ENCODE measurements at regions not wholly inside any gene's neighbourhood (a gene's known extent, or its start where the extent isn't known, plus 50 kb on each side); places are given as distances from the start of the nearest gene placed in this dataset.

DNA sequence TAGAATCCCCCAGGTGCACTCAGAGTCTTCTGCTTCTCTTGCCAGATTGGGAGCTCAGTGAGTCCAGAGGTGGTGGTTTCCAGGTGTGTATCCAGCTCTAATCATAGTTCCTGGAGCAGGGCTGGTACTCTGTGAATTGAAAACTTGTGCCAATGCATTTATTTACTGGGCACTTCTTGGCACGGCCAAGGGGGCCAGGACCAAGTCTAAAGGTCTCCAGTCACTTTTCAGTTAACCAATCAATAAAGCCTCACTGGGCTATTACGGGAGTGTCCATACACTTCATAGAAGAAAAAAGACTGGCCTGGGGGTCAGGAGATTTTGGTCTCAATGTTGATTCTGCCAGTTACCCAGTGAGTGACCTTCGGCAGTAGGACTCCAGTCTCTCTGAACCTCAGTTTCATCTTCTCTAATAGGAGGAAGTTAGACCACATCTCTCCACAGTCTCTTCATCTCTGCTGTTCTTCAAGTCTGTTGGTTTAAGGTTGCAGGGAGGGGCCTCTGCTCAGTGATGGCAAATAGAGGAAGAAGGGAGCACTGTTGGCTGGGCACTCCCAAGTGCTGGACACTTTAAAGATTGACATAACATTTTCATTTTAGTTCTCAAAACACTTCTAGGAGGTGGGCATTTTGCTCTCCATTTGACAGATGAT is 188.5 kb upstream of the E2F8 start:
- TF ChIP-seq GLIS3 (CRISPR knock-in tag; IDR thresholded peaks at IDR 0.05) (no peak), CSRNP3 (CRISPR knock-in tag; IDR thresholded peaks at IDR 0.05) (no peak), SNAI2 (CRISPR knock-in tag; IDR thresholded peaks at IDR 0.05) (no peak), ZNF565 (CRISPR knock-in tag; conservative IDR thresholded peaks at IDR 0.05; ENCODE audit: low read depth) (no peak), BACH2 (CRISPR knock-in tag; IDR thresholded peaks at IDR 0.05; ENCODE audit: borderline replicate concordance) (no peak), ARNTL (CRISPR knock-in tag; IDR thresholded peaks at IDR 0.05; ENCODE audit: borderline replicate concordance, low read depth) (no peak), TOX (CRISPR knock-in tag; IDR thresholded peaks at IDR 0.05; ENCODE audit: borderline replicate concordance) (no peak), TCF4 (CRISPR knock-in tag; IDR thresholded peaks at IDR 0.05; ENCODE audit: borderline replicate concordance) (no peak), OSR1 (CRISPR knock-in tag; IDR thresholded peaks at IDR 0.05) (no peak), ZNF70 (CRISPR knock-in tag; IDR thresholded peaks at IDR 0.05) (no peak)
- no peak for ATAC-seq

- TF ChIP-seq BACH2 (CRISPR knock-in tag; IDR thresholded peaks at IDR 0.05; ENCODE audit: borderline replicate concordance) (no peak), PPARA (CRISPR knock-in tag; IDR thresholded peaks at IDR 0.05; ENCODE audit: borderline replicate concordance) (no peak), TCF4 (CRISPR knock-in tag; IDR thresholded peaks at IDR 0.05; ENCODE audit: borderline replicate concordance) (no peak), SNAI2 (CRISPR knock-in tag; IDR thresholded peaks at IDR 0.05) (no peak), OSR1 (CRISPR knock-in tag; IDR thresholded peaks at IDR 0.05) (no peak), ZNF70 (CRISPR knock-in tag; IDR thresholded peaks at IDR 0.05) (no peak), ZNF8 (CRISPR knock-in tag; IDR thresholded peaks at IDR 0.05) (no peak), CSDC2 (CRISPR knock-in tag; IDR thresholded peaks at IDR 0.05) (no peak), ZC3H10 (CRISPR knock-in tag; IDR thresholded peaks at IDR 0.05) (no peak), RARB (CRISPR knock-in tag; IDR thresholded peaks at IDR 0.05) (no peak)
- ATAC-seq: no peak
Measured at GRCh38 chr11:19428206-19429002, 187.7 kb upstream of the E2F8 start.

DNA sequence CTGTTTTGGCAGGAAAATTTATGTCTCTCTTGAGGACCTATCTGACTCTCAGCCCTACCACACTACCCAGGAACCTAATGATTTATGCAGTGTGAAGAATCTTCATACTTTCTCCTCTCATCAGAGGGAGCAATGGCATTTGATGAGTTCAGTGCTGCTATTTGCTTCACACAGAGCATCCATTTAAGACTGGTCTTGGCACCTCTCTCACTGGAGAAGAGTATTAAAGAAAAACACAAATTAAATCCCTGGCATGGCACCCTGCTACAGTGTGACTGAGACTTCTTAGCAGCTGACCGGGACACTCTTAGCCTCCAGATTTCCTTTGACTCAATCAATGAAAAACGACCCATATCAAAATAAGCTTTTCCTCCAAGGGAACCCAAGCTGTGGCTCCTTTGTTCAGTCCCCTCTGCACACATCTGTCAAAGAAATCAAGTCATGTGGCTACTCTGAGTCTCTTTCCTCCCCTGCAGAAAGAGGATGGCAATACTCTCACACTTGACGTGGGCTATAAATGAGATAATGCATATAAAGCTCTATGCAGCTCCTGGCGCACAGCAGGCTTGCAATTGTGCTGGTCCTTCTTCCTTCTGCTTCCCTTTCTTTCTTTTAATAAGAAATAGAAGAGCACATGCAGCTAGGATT is 186.1 kb upstream of the E2F8 start:
- TF ChIP-seq, protein P1, sequence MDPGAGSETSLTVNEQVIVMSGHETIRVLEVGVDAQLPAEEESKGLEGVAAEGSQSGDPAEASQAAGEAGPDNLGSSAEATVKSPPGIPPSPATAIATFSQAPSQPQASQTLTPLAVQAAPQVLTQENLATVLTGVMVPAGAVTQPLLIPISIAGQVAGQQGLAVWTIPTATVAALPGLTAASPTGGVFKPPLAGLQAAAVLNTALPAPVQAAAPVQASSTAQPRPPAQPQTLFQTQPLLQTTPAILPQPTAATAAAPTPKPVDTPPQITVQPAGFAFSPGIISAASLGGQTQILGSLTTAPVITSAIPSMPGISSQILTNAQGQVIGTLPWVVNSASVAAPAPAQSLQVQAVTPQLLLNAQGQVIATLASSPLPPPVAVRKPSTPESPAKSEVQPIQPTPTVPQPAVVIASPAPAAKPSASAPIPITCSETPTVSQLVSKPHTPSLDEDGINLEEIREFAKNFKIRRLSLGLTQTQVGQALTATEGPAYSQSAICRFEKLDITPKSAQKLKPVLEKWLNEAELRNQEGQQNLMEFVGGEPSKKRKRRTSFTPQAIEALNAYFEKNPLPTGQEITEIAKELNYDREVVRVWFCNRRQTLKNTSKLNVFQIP (CRISPR knock-in tag; IDR thresholded peaks at IDR 0.05; ENCODE audit: borderline replicate concordance, low read depth): no peak
- no peak for TF ChIP-seq CSRNP3 (CRISPR knock-in tag; IDR thresholded peaks at IDR 0.05)
- TF ChIP-seq ZFP30 (CRISPR knock-in tag; IDR thresholded peaks at IDR 0.05): no peak
- no peak for TF ChIP-seq ESRRG (CRISPR knock-in tag; IDR thresholded peaks at IDR 0.05)
- no peak for TF ChIP-seq TOX (CRISPR knock-in tag; IDR thresholded peaks at IDR 0.05; ENCODE audit: borderline replicate concordance)
- TF ChIP-seq OSR1 (CRISPR knock-in tag; IDR thresholded peaks at IDR 0.05): no peak
- TF ChIP-seq TCF4 (CRISPR knock-in tag; IDR thresholded peaks at IDR 0.05; ENCODE audit: borderline replicate concordance): no peak
- no peak for TF ChIP-seq ZNF70 (CRISPR knock-in tag; IDR thresholded peaks at IDR 0.05)
- TF ChIP-seq SNAI2 (CRISPR knock-in tag; IDR thresholded peaks at IDR 0.05): no peak
- no peak for TF ChIP-seq ARNTL (CRISPR knock-in tag; IDR thresholded peaks at IDR 0.05; ENCODE audit: borderline replicate concordance, low read depth)
- TF ChIP-seq BACH2 (CRISPR knock-in tag; IDR thresholded peaks at IDR 0.05; ENCODE audit: borderline replicate concordance): no peak
- no peak for TF ChIP-seq CREB5 (CRISPR knock-in tag; IDR thresholded peaks at IDR 0.05; ENCODE audit: low read depth)
- no peak for TF ChIP-seq PPARA (CRISPR knock-in tag; IDR thresholded peaks at IDR 0.05; ENCODE audit: borderline replicate concordance)
- no peak for TF ChIP-seq TSHZ2 (CRISPR knock-in tag; IDR thresholded peaks at IDR 0.05)
- no peak for TF ChIP-seq ZFP3 (CRISPR knock-in tag; IDR thresholded peaks at IDR 0.05)
- no peak for TF ChIP-seq ZNF8 (CRISPR knock-in tag; IDR thresholded peaks at IDR 0.05)
- no peak for TF ChIP-seq ZNF565 (CRISPR knock-in tag; conservative IDR thresholded peaks at IDR 0.05; ENCODE audit: low read depth)
- no peak for TF ChIP-seq GLIS3 (CRISPR knock-in tag; IDR thresholded peaks at IDR 0.05)
- no peak for TF ChIP-seq PATZ1 (CRISPR knock-in tag; IDR thresholded peaks at IDR 0.05; ENCODE audit: borderline replicate concordance)
- no peak for ATAC-seq
